CD4-positive, alpha-beta T cell (primary cell): ENCODE measurements at regions not wholly inside any gene's neighbourhood (a gene's known extent, or its start where the extent isn't known, plus 50 kb on each side); places are given as distances from the start of the nearest gene placed in this dataset.

Experiments
- ATAC-seq: fragments of 200-7000 bp; cut with Tn5 transposase; one replicate; pipeline ENCODE4 v1.10.0; 2022; ENCODE audit warnings: mild to moderate bottlenecking; ENCODE audit not compliant: poor library complexity
- CTCF ChIA-PET: fragments of 350-600 bp; sonication (Branson Sonifier 250); formaldehyde crosslinking; loops from one replicate; lab custom pipeline; 2021; ENCODE audit warnings: antibody characterized with exemption, inconsistent platforms; lab: Charles Lee
- POLR2A ChIA-PET: fragments of 350-600 bp; sonication (Branson Sonifier 250); formaldehyde crosslinking; loops from one replicate; lab custom pipeline; 2021; ENCODE audit warnings: antibody characterized with exemption, inconsistent platforms; lab: Charles Lee
- DNase-seq, 14 experiments: peaks; one replicate each; pipeline ENCODE4 v3.0.0-alpha.2; 2013 to 2020; ENCODE audit warnings: mixed read lengths in 2 of 14
- H3K27ac ChIP-seq, 2 donors: one replicate each; pipeline versions ENCODE4 v1.5.1 to v1.7.0; 2013; ENCODE audit warnings: low read length in 2 of 2, low read depth in 1 of 2, mild to moderate bottlenecking in 1 of 2
- H3K27me3 ChIP-seq, 2 experiments: 1 replicate in 1 of 2; 2 replicates in 1 of 2; pipeline versions ENCODE4 v1.6.1 to v1.7.0; 2013; ENCODE audit warnings: low read length in 2 of 2, control low read depth in 1 of 2, mild to moderate bottlenecking in 1 of 2, moderate library complexity in 1 of 2; ENCODE audit not compliant: insufficient read depth in 2 of 2, control insufficient read depth in 1 of 2
- H3K36me3 ChIP-seq: one replicate; pipeline ENCODE4 v1.6.1; 2013; ENCODE audit warnings: low read length, control low read depth; ENCODE audit not compliant: insufficient read depth
- H3K4me1 ChIP-seq: one replicate; pipeline ENCODE4 v1.6.1; 2013; ENCODE audit warnings: low read length, control low read depth; ENCODE audit not compliant: insufficient read depth
- H3K4me3 ChIP-seq: one replicate; pipeline ENCODE4 v1.5.1; 2013; ENCODE audit warnings: mild to moderate bottlenecking, low read length, moderate library complexity
- H3K9me3 ChIP-seq, 2 experiments: 1 replicate in 1 of 2; 2 replicates in 1 of 2; pipeline versions ENCODE4 v1.6.1 to v1.7.0; 2013; ENCODE audit warnings: low read length in 2 of 2, mild to moderate bottlenecking in 2 of 2, control low read depth in 1 of 2, moderate library complexity in 1 of 2; ENCODE audit not compliant: control insufficient read depth in 1 of 2, insufficient read depth in 1 of 2
- H3K27ac Mint-ChIP-seq: one replicate; pipeline ENCODE4 v1.8.0; 2020; ENCODE audit warnings: mixed read lengths
- H3K27me3 Mint-ChIP-seq: one replicate; pipeline ENCODE4 v1.8.0; 2021; ENCODE audit warnings: mixed read lengths
- H3K36me3 Mint-ChIP-seq: one replicate; pipeline ENCODE4 v1.8.0; 2021; ENCODE audit warnings: low read depth, mixed read lengths
- H3K4me1 Mint-ChIP-seq: one replicate; pipeline ENCODE4 v1.8.0; 2021; ENCODE audit warnings: low read depth, mixed read lengths
- H3K4me3 Mint-ChIP-seq: one replicate; pipeline ENCODE4 v1.8.0; 2020; ENCODE audit warnings: mild to moderate bottlenecking, mixed read lengths
- H3K9me3 Mint-ChIP-seq: one replicate; pipeline ENCODE4 v1.8.0; 2020; ENCODE audit warnings: mixed read lengths
- CTCF ChIP-seq: fragments of 200-600 bp; IDR thresholded peaks from one replicate; pipeline ENCODE4 v1.8.0; 2022; ENCODE audit warnings: antibody characterized with exemption, mild to moderate bottlenecking
- intact Hi-C, 2 experiments: fragments of 100-400 bp; cut with DNase I in 1 of 2; cut with micrococcal nuclease in 1 of 2; formaldehyde crosslinking; loops; one replicate each; pipeline versions ENCODE4 v1.15.1 to v1.9.0; 2023 to 2025; cut with DNase I, micrococcal nuclease

GRCh38 chr10:25849268-25849667 is 84.8 kb upstream of the MYO3A start:
- DNase-seq, result no peak
- H3K9me3 Mint-ChIP-seq, result no peaks in the 10 kb centered on the region
- no peak for TF ChIP-seq CTCF
- no peak overlapping the region for H3K27ac Mint-ChIP-seq
- no peaks in the 10 kb centered on the region for H3K4me1 Mint-ChIP-seq
- intact Hi-C loops, result no loop called here
- no peak for ATAC-seq
- Histone ChIP-seq H3K36me3 (no peaks in the 10 kb centered on the region), H3K27ac (no peak overlapping the region), H3K4me1 (no peaks in the 10 kb centered on the region), H3K4me3 (no peak overlapping the region), H3K27me3 (no peaks in the 10 kb centered on the region), H3K9me3 (peaks cover 0 to 6% of the 10 kb centered on the region in 2 experiments)
- CTCF ChIA-PET, result no interaction called here
- H3K27me3 Mint-ChIP-seq, result peaks cover 31% of the 10 kb centered on the region
- POLR2A ChIA-PET, result no interaction called here
- no peak overlapping the region for H3K4me3 Mint-ChIP-seq
- no peaks in the 10 kb centered on the region for H3K36me3 Mint-ChIP-seq

- Histone ChIP-seq H3K4me1 (no peaks in the 10 kb centered on the region), H3K27me3 (no peaks in the 10 kb centered on the region), H3K9me3 (peaks cover 0 to 6% of the 10 kb centered on the region in 2 experiments), H3K4me3 (no peak overlapping the region), H3K36me3 (no peaks in the 10 kb centered on the region), H3K27ac (no peak overlapping the region)
- Mint-ChIP-seq H3K27ac (no peak overlapping the region), H3K4me1 (no peaks in the 10 kb centered on the region), H3K27me3 (peaks cover 38% of the 10 kb centered on the region), H3K4me3 (no peak overlapping the region), H3K36me3 (no peaks in the 10 kb centered on the region), H3K9me3 (no peaks in the 10 kb centered on the region)
- intact Hi-C loops, result no loop called here
- CTCF ChIA-PET, result no interaction called here
- DNase-seq (no peak), ATAC-seq (no peak)
- POLR2A ChIA-PET, result no interaction called here
- TF ChIP-seq CTCF, result no peak
Observed at GRCh38 chr10:25849988-25850387, 84.0 kb upstream of the MYO3A start.

GRCh38 chr10:25851548-25851947 is 82.5 kb upstream of the MYO3A start:
- POLR2A ChIA-PET, result no interaction called here

More at GRCh38 chr10:25851548-25851947, 82.5 kb upstream of the MYO3A start:
- H3K4me3 Mint-ChIP-seq, result no peak overlapping the region
- Histone ChIP-seq H3K9me3 (peaks cover 0 to 6% of the 10 kb centered on the region in 2 experiments), H3K36me3 (no peaks in the 10 kb centered on the region), H3K27me3 (no peaks in the 10 kb centered on the region), H3K4me1 (no peaks in the 10 kb centered on the region), H3K4me3 (no peak overlapping the region), H3K27ac (no peak overlapping the region)
- no peak overlapping the region for H3K27ac Mint-ChIP-seq
- no peak for TF ChIP-seq CTCF
- intact Hi-C loops, result no loop called here
- H3K27me3 Mint-ChIP-seq, result peaks cover 46% of the 10 kb centered on the region
- no peaks in the 10 kb centered on the region for H3K9me3 Mint-ChIP-seq
- H3K4me1 Mint-ChIP-seq, result no peaks in the 10 kb centered on the region
- CTCF ChIA-PET, result no interaction called here
- no peak for DNase-seq
- H3K36me3 Mint-ChIP-seq, result no peaks in the 10 kb centered on the region
- no peak for ATAC-seq
